DOHH2 (cell line): ENCODE measurements at regions not wholly inside any gene's neighbourhood (a gene's known extent, or its start where the extent isn't known, plus 50 kb on each side); places are given as distances from the start of the nearest gene placed in this dataset.

Source experiments
- H3F3A ChIP-seq: fragments of 200-600 bp; sonication (generic), shearing (Covaris generic); 2 replicates; pipeline ENCODE4 v1.6.0; 2016; ENCODE audit warnings: antibody characterized with exemption, mild to moderate bottlenecking; ENCODE audit not compliant: control insufficient read depth, insufficient read depth
- H3K27ac ChIP-seq: fragments of 200-600 bp; sonication (generic); 2 replicates; pipeline ENCODE4 v1.5.1; 2014; ENCODE audit warnings: low read depth, mild to moderate bottlenecking, low read length, moderate library complexity
- H3K27me3 ChIP-seq: fragments of 200-600 bp; sonication (generic); 2 replicates; pipeline ENCODE4 v1.6.1; 2014; ENCODE audit warnings: mild to moderate bottlenecking, low read length, mixed read lengths; ENCODE audit not compliant: control insufficient read depth
- H3K36me3 ChIP-seq: fragments of 200-600 bp; sonication (generic); 2 replicates; pipeline ENCODE4 v1.6.1; 2014; ENCODE audit warnings: mild to moderate bottlenecking, low read length, moderate library complexity, mixed read lengths; ENCODE audit not compliant: control insufficient read depth
- H3K4me1 ChIP-seq: fragments of 200-600 bp; sonication (generic); 2 replicates; pipeline ENCODE4 v1.6.1; 2014; ENCODE audit warnings: mild to moderate bottlenecking, low read length, mixed read lengths; ENCODE audit not compliant: control insufficient read depth
- H3K4me2 ChIP-seq: fragments of 200-600 bp; sonication (generic); 2 replicates; pipeline ENCODE4 v1.6.0; 2014; ENCODE audit warnings: mild to moderate bottlenecking, low read length, moderate library complexity
- H3K4me3 ChIP-seq: fragments of 200-600 bp; sonication (generic); 2 replicates; pipeline ENCODE4 v1.5.1; 2014; ENCODE audit warnings: mild to moderate bottlenecking, low read length, mixed read lengths
- H3K79me2 ChIP-seq: fragments of 200-600 bp; sonication (generic); 2 replicates; pipeline ENCODE4 v1.6.1; 2014; ENCODE audit warnings: mild to moderate bottlenecking, low read length, mixed read lengths; ENCODE audit not compliant: control insufficient read depth
- H3K9me2 ChIP-seq: fragments of 200-600 bp; sonication (generic); replicated peaks from 2 replicates; pipeline ENCODE4 v1.6.1; 2014; ENCODE audit warnings: mild to moderate bottlenecking, low read length, mixed read lengths; ENCODE audit not compliant: control insufficient read depth
- H3K9me3 ChIP-seq: fragments of 200-600 bp; sonication (generic); 2 replicates; pipeline ENCODE4 v1.6.1; 2014; ENCODE audit warnings: antibody characterized with exemption, low read length, mixed read lengths; ENCODE audit not compliant: control insufficient read depth, insufficient read depth
- H4K20me1 ChIP-seq: fragments of 200-600 bp; sonication (generic); 2 replicates; pipeline ENCODE4 v1.6.0; 2014; ENCODE audit warnings: low read depth, mild to moderate bottlenecking, antibody characterized with exemption, low read length, moderate library complexity; ENCODE audit not compliant: control insufficient read depth, insufficient read depth
- CTCF ChIP-seq: fragments of 200-600 bp; sonication (generic); IDR thresholded peaks from one replicate; pipeline ENCODE4 v1.5.1; 2014; ENCODE audit warnings: antibody characterized with exemption, mild to moderate bottlenecking, low read depth, low read length; ENCODE audit not compliant: poor library complexity, severe bottlenecking
- EZH2phosphoT487 ChIP-seq: fragments of 200-600 bp; sonication (generic); IDR thresholded peaks from 2 replicates; pipeline ENCODE4 v1.6.1; 2017; ENCODE audit warnings: borderline replicate concordance, mild to moderate bottlenecking, antibody characterized with exemption, low read length, moderate library complexity, mixed read lengths

- H3K36me3 ChIP-seq: no peaks in the 10 kb centered on the region
- H3K9me2 ChIP-seq: no peaks in the 10 kb centered on the region
- no peaks in the 10 kb centered on the region for H3F3A ChIP-seq
- no peak for TF ChIP-seq EZH2phosphoT487
- TF ChIP-seq CTCF: no peak
- no peaks in the 10 kb centered on the region for H4K20me1 ChIP-seq
- no peaks in the 10 kb centered on the region for H3K4me1 ChIP-seq
- no peak overlapping the region for H3K4me3 ChIP-seq
- no peaks in the 10 kb centered on the region for H3K9me3 ChIP-seq
- H3K4me2 ChIP-seq: no peak overlapping the region
- H3K27me3 ChIP-seq: no peaks in the 10 kb centered on the region
- H3K79me2 ChIP-seq: no peaks in the 10 kb centered on the region
- H3K27ac ChIP-seq: no peak overlapping the region
Measured at GRCh38 chr2:17318013-17318412, 200.2 kb downstream of the RAD51AP2 start.

GRCh38 chr2:17317439-17317976 lies 200.7 kb downstream of the RAD51AP2 start:
- Histone ChIP-seq H3K4me2 (no peak overlapping the region), H3K4me1 (no peaks in the 10 kb centered on the region), H3K9me3 (no peaks in the 10 kb centered on the region), H3K4me3 (no peak overlapping the region), H3K27ac (no peak overlapping the region), H3K27me3 (no peaks in the 10 kb centered on the region), H3K36me3 (no peaks in the 10 kb centered on the region), H3K9me2 (no peaks in the 10 kb centered on the region), H4K20me1 (no peaks in the 10 kb centered on the region), H3K79me2 (no peaks in the 10 kb centered on the region), H3F3A (no peaks in the 10 kb centered on the region)
- no peak for TF ChIP-seq EZH2phosphoT487
- TF ChIP-seq CTCF: no peak

- H3K4me1 ChIP-seq: peaks cover 3% of the 10 kb centered on the region; the same call in 1 of the 2 replicates
- TF ChIP-seq EZH2phosphoT487 (no peak), CTCF (no peak)
- no peaks in the 10 kb centered on the region for H3F3A ChIP-seq
- H3K4me3 ChIP-seq: no peak overlapping the region
- H3K27ac ChIP-seq: no peak overlapping the region
- H4K20me1 ChIP-seq: no peaks in the 10 kb centered on the region
- H3K4me2 ChIP-seq: no peak overlapping the region
- H3K9me2 ChIP-seq: no peaks in the 10 kb centered on the region
- no peaks in the 10 kb centered on the region for H3K79me2 ChIP-seq
- H3K9me3 ChIP-seq: no peaks in the 10 kb centered on the region
- H3K36me3 ChIP-seq: no peaks in the 10 kb centered on the region
- no peaks in the 10 kb centered on the region for H3K27me3 ChIP-seq
Measured at GRCh38 chr2:17313261-17313660, 205.0 kb downstream of the RAD51AP2 start.
